ENCODE measurements at regions not wholly inside any gene's neighbourhood (a gene's known extent, or its start where the extent isn't known, plus 50 kb on each side); places are given as distances from the start of the nearest gene placed in this dataset.
"Not testable (repeated sequence)": the region's sequence is repeated elsewhere in the genome, so short reads cannot be mapped to it uniquely, and the experiment has no call there.

- H3K27ac Mint-ChIP-seq, result no peak overlapping the region
- no peaks in the 10 kb centered on the region for H3K36me3 Mint-ChIP-seq (ENCODE audit: low read depth)
- peaks cover 4% of the 10 kb centered on the region for H3K27me3 Mint-ChIP-seq (ENCODE audit: insufficient read depth)
- DNase-seq (ENCODE audit: low spot score), result no peak
- intact Hi-C loops (cut with micrococcal nuclease), result no loop called here
- H3K4me3 Mint-ChIP-seq, result no peak overlapping the region
- no peaks in the 10 kb centered on the region for H3K4me1 Mint-ChIP-seq (ENCODE audit: low read depth)
- H3K9me3 Mint-ChIP-seq, result no peaks in the 10 kb centered on the region
These were observed 87.0 kb downstream of the PLSCR2 start for GRCh38 chr3:146382386-146382785.

GRCh38 chr3:146380046-146380445 is 89.3 kb downstream of the PLSCR2 start:
- H3K27ac Mint-ChIP-seq, result no peak overlapping the region
- intact Hi-C loops (cut with micrococcal nuclease), result no loop called here

GRCh38 chr3:146375219-146375618 is 94.1 kb downstream of the PLSCR2 start:
- Mint-ChIP-seq H3K27ac (no peak overlapping the region), H3K27me3 (ENCODE audit: insufficient read depth) (peaks cover 2% of the 10 kb centered on the region), H3K9me3 (peaks cover 9% of the 10 kb centered on the region), H3K4me1 (ENCODE audit: low read depth) (no peaks in the 10 kb centered on the region), H3K4me3 (no peak overlapping the region), H3K36me3 (ENCODE audit: low read depth) (no peaks in the 10 kb centered on the region)
- no peak for DNase-seq (ENCODE audit: low spot score)
- intact Hi-C loops (cut with micrococcal nuclease), result no loop called here

More at GRCh38 chr3:146380046-146380445, 89.3 kb downstream of the PLSCR2 start:
- DNase-seq (ENCODE audit: low spot score), result no peak
- Mint-ChIP-seq H3K4me1 (ENCODE audit: low read depth) (no peaks in the 10 kb centered on the region), H3K27me3 (ENCODE audit: insufficient read depth) (peaks cover 3% of the 10 kb centered on the region), H3K9me3 (no peaks in the 10 kb centered on the region), H3K4me3 (no peak overlapping the region), H3K36me3 (ENCODE audit: low read depth) (no peaks in the 10 kb centered on the region)

- no peaks in the 10 kb centered on the region for H3K4me1 Mint-ChIP-seq (ENCODE audit: low read depth)
- H3K27me3 Mint-ChIP-seq (ENCODE audit: insufficient read depth), result peaks cover 2% of the 10 kb centered on the region
- no peak for DNase-seq (ENCODE audit: low spot score)
- peaks cover 9% of the 10 kb centered on the region for H3K9me3 Mint-ChIP-seq
- H3K36me3 Mint-ChIP-seq (ENCODE audit: low read depth), result no peaks in the 10 kb centered on the region
- H3K4me3 Mint-ChIP-seq, result no peak overlapping the region
- intact Hi-C loops (cut with micrococcal nuclease), result no loop called here
- H3K27ac Mint-ChIP-seq, result no peak overlapping the region
These were observed 95.2 kb downstream of the PLSCR2 start for GRCh38 chr3:146374146-146374545.

- H3K36me3 Mint-ChIP-seq (ENCODE audit: low read depth), result no peaks in the 10 kb centered on the region
- H3K27ac Mint-ChIP-seq, result no peak overlapping the region
- DNase-seq (ENCODE audit: low spot score), result no peak
- H3K4me1 Mint-ChIP-seq (ENCODE audit: low read depth), result no peaks in the 10 kb centered on the region
- H3K4me3 Mint-ChIP-seq, result no peak overlapping the region
- intact Hi-C loops (cut with micrococcal nuclease), result no loop called here
- H3K27me3 Mint-ChIP-seq (ENCODE audit: insufficient read depth), result peaks cover 2% of the 10 kb centered on the region
- H3K9me3 Mint-ChIP-seq, result peaks cover 9% of the 10 kb centered on the region
These were observed 97.5 kb downstream of the PLSCR2 start for GRCh38 chr3:146371902-146372301.

- Mint-ChIP-seq H3K9me3 (peaks cover 9% of the 10 kb centered on the region), H3K27me3 (ENCODE audit: insufficient read depth) (peaks cover 2% of the 10 kb centered on the region), H3K4me3 (no peak overlapping the region), H3K4me1 (ENCODE audit: low read depth) (no peaks in the 10 kb centered on the region), H3K27ac (no peak overlapping the region), H3K36me3 (ENCODE audit: low read depth) (no peaks in the 10 kb centered on the region)
- DNase-seq (ENCODE audit: low spot score), result no peak
- intact Hi-C loops (cut with micrococcal nuclease), result no loop called here
These were observed 100.4 kb downstream of the PLSCR2 start for GRCh38 chr3:146368882-146369523.

- H3K9me3 Mint-ChIP-seq, result peaks cover 3% of the 10 kb centered on the region
- intact Hi-C loops (cut with micrococcal nuclease), result no loop called here
- no peak for DNase-seq (ENCODE audit: low spot score)
- no peaks in the 10 kb centered on the region for H3K27me3 Mint-ChIP-seq (ENCODE audit: insufficient read depth)
- H3K36me3 Mint-ChIP-seq (ENCODE audit: low read depth), result no peaks in the 10 kb centered on the region
- no peak overlapping the region for H3K4me3 Mint-ChIP-seq
- no peak overlapping the region for H3K27ac Mint-ChIP-seq
- H3K4me1 Mint-ChIP-seq (ENCODE audit: low read depth), result no peaks in the 10 kb centered on the region
These were observed 108.9 kb upstream of the PLSCR4 start for GRCh38 chr3:146359841-146360240.

GRCh38 chr3:146354421-146354820 is 103.5 kb upstream of the PLSCR4 start:
- intact Hi-C loops (cut with micrococcal nuclease); H3K27me3 Mint-ChIP-seq (ENCODE audit: insufficient read depth); H3K27ac Mint-ChIP-seq; H3K9me3 Mint-ChIP-seq; DNase-seq (ENCODE audit: low spot score); H3K36me3 Mint-ChIP-seq (ENCODE audit: low read depth); H3K4me3 Mint-ChIP-seq; H3K4me1 Mint-ChIP-seq (ENCODE audit: low read depth): not testable (repeated sequence)

- Mint-ChIP-seq H3K9me3 (no peaks in the 10 kb centered on the region), H3K4me1 (ENCODE audit: low read depth) (no peaks in the 10 kb centered on the region), H3K36me3 (ENCODE audit: low read depth) (peaks cover 1% of the 10 kb centered on the region), H3K27me3 (ENCODE audit: insufficient read depth) (peaks cover 4% of the 10 kb centered on the region), H3K4me3 (no peak overlapping the region), H3K27ac (no peak overlapping the region)
- intact Hi-C loops (cut with micrococcal nuclease), result no loop called here
- DNase-seq (ENCODE audit: low spot score), result no peak
These were observed 99.9 kb upstream of the PLSCR4 start for GRCh38 chr3:146350852-146351251.

- intact Hi-C loops (cut with micrococcal nuclease), result no loop called here
- no peak for DNase-seq (ENCODE audit: low spot score)
- Mint-ChIP-seq H3K36me3 (ENCODE audit: low read depth) (no peaks in the 10 kb centered on the region), H3K27ac (no peak overlapping the region), H3K4me3 (no peak overlapping the region), H3K27me3 (ENCODE audit: insufficient read depth) (no peaks in the 10 kb centered on the region), H3K9me3 (no peaks in the 10 kb centered on the region), H3K4me1 (ENCODE audit: low read depth) (no peaks in the 10 kb centered on the region)
These were observed 95.0 kb upstream of the PLSCR4 start for GRCh38 chr3:146345900-146346299.

- H3K27me3 Mint-ChIP-seq (ENCODE audit: insufficient read depth), result no peaks in the 10 kb centered on the region
- no peaks in the 10 kb centered on the region for H3K36me3 Mint-ChIP-seq (ENCODE audit: low read depth)
- H3K9me3 Mint-ChIP-seq, result no peaks in the 10 kb centered on the region
- no peaks in the 10 kb centered on the region for H3K4me1 Mint-ChIP-seq (ENCODE audit: low read depth)
- H3K4me3 Mint-ChIP-seq, result no peak overlapping the region
- H3K27ac Mint-ChIP-seq, result no peak overlapping the region
- intact Hi-C loops (cut with micrococcal nuclease), result no loop called here
- DNase-seq (ENCODE audit: low spot score), result no peak
These were observed 92.6 kb upstream of the PLSCR4 start for GRCh38 chr3:146343551-146343950.

- no peaks in the 10 kb centered on the region for H3K4me1 Mint-ChIP-seq (ENCODE audit: low read depth)
- DNase-seq (ENCODE audit: low spot score), result no peak
- H3K4me3 Mint-ChIP-seq, result no peak overlapping the region
- H3K27me3 Mint-ChIP-seq (ENCODE audit: insufficient read depth), result no peaks in the 10 kb centered on the region
- intact Hi-C loops (cut with micrococcal nuclease), result no loop called here
- no peaks in the 10 kb centered on the region for H3K9me3 Mint-ChIP-seq
- no peaks in the 10 kb centered on the region for H3K36me3 Mint-ChIP-seq (ENCODE audit: low read depth)
- H3K27ac Mint-ChIP-seq, result no peak overlapping the region
These were observed 92.1 kb upstream of the PLSCR4 start for GRCh38 chr3:146342989-146343388.

- intact Hi-C loops (cut with micrococcal nuclease), result no loop called here
- Mint-ChIP-seq H3K27ac (no peak overlapping the region), H3K36me3 (ENCODE audit: low read depth) (no peaks in the 10 kb centered on the region), H3K9me3 (no peaks in the 10 kb centered on the region), H3K4me3 (no peak overlapping the region), H3K27me3 (ENCODE audit: insufficient read depth) (no peaks in the 10 kb centered on the region), H3K4me1 (ENCODE audit: low read depth) (no peaks in the 10 kb centered on the region)
- no peak for DNase-seq (ENCODE audit: low spot score)
These were observed 88.4 kb upstream of the PLSCR4 start for GRCh38 chr3:146339349-146339748.

- Mint-ChIP-seq H3K27me3 (ENCODE audit: insufficient read depth) (no peaks in the 10 kb centered on the region), H3K4me1 (ENCODE audit: low read depth) (no peaks in the 10 kb centered on the region), H3K36me3 (ENCODE audit: low read depth) (no peaks in the 10 kb centered on the region), H3K4me3 (no peak overlapping the region), H3K9me3 (no peaks in the 10 kb centered on the region), H3K27ac (no peak overlapping the region)
- DNase-seq (ENCODE audit: low spot score), result no peak
- intact Hi-C loops (cut with micrococcal nuclease), result no loop called here
These were observed 87.1 kb upstream of the PLSCR4 start for GRCh38 chr3:146337991-146338390.
